ENCODE measurements at regions not wholly inside any gene's neighbourhood (a gene's known extent, or its start where the extent isn't known, plus 50 kb on each side); places are given as distances from the start of the nearest gene placed in this dataset.

GRCh38 chr22:48515571-48516200, 1312.0 kb downstream of the BRD1 start:
- ATAC-seq: no peak
- TF ChIP-seq GLIS3 (CRISPR knock-in tag; IDR thresholded peaks at IDR 0.05) (no peak), ZFP30 (CRISPR knock-in tag; IDR thresholded peaks at IDR 0.05) (no peak), ZNF70 (CRISPR knock-in tag; IDR thresholded peaks at IDR 0.05) (no peak), ESRRG (CRISPR knock-in tag; IDR thresholded peaks at IDR 0.05) (no peak), BACH2 (CRISPR knock-in tag; IDR thresholded peaks at IDR 0.05; ENCODE audit: borderline replicate concordance) (no peak), SNAI2 (CRISPR knock-in tag; IDR thresholded peaks at IDR 0.05) (no peak), CSRNP3 (CRISPR knock-in tag; IDR thresholded peaks at IDR 0.05) (no peak)

GRCh38 chr22:48513929-48514328, 1313.7 kb downstream of the BRD1 start:
- TF ChIP-seq TCF4 (CRISPR knock-in tag; IDR thresholded peaks at IDR 0.05; ENCODE audit: borderline replicate concordance): no peak
- no peak for TF ChIP-seq TSHZ2 (CRISPR knock-in tag; IDR thresholded peaks at IDR 0.05)
- TF ChIP-seq BACH2 (CRISPR knock-in tag; IDR thresholded peaks at IDR 0.05; ENCODE audit: borderline replicate concordance): no peak
- no peak for TF ChIP-seq ZFP3 (CRISPR knock-in tag; IDR thresholded peaks at IDR 0.05)
- no peak for TF ChIP-seq ZNF70 (CRISPR knock-in tag; IDR thresholded peaks at IDR 0.05)
- TF ChIP-seq PPARA (CRISPR knock-in tag; IDR thresholded peaks at IDR 0.05; ENCODE audit: borderline replicate concordance): no peak
- no peak for TF ChIP-seq OSR1 (CRISPR knock-in tag; IDR thresholded peaks at IDR 0.05)
- no peak for TF ChIP-seq ESRRG (CRISPR knock-in tag; IDR thresholded peaks at IDR 0.05)
- no peak for TF ChIP-seq PATZ1 (CRISPR knock-in tag; IDR thresholded peaks at IDR 0.05; ENCODE audit: borderline replicate concordance)
- TF ChIP-seq SNAI2 (CRISPR knock-in tag; IDR thresholded peaks at IDR 0.05): no peak
- no peak for TF ChIP-seq ZNF565 (CRISPR knock-in tag; conservative IDR thresholded peaks at IDR 0.05; ENCODE audit: low read depth)
- TF ChIP-seq ZNF8 (CRISPR knock-in tag; IDR thresholded peaks at IDR 0.05): no peak
- TF ChIP-seq ISL1 (CRISPR knock-in tag; IDR thresholded peaks at IDR 0.05): no peak
- TF ChIP-seq CSRNP3 (CRISPR knock-in tag; IDR thresholded peaks at IDR 0.05): no peak
- no peak for TF ChIP-seq POU6F1 (CRISPR knock-in tag; IDR thresholded peaks at IDR 0.05; ENCODE audit: borderline replicate concordance, low read depth)
- TF ChIP-seq ZC3H10 (CRISPR knock-in tag; IDR thresholded peaks at IDR 0.05): no peak
- no peak for TF ChIP-seq CSDC2 (CRISPR knock-in tag; IDR thresholded peaks at IDR 0.05)
- no peak for TF ChIP-seq CREB5 (CRISPR knock-in tag; IDR thresholded peaks at IDR 0.05; ENCODE audit: low read depth)
- ATAC-seq: no peak

Measured in SK-N-SH treated with all-trans-retinoic acid at 6 μM for 48 hours (cell line).